HG03378 (cell line): ENCODE measurements at regions not wholly inside any gene's neighbourhood (a gene's known extent, or its start where the extent isn't known, plus 50 kb on each side); places are given as distances from the start of the nearest gene placed in this dataset.

Experiments used
- ATAC-seq: cut with Tn5 transposase; IDR thresholded peaks from one replicate; pipeline ENCODE4 v1.9.1; 2021; ENCODE audit warnings: mild to moderate bottlenecking, moderate library complexity; ENCODE audit not compliant: unreplicated experiment

- no peak for ATAC-seq
Observed at GRCh38 chr10:24008164-24009091, 200.5 kb upstream of the KIAA1217 start.

- ATAC-seq, result no peak
Observed at GRCh38 chr10:24009115-24009514, 199.8 kb upstream of the KIAA1217 start.

- ATAC-seq, result no peak
Observed at GRCh38 chr10:24009736-24010135, 199.2 kb upstream of the KIAA1217 start.

- no peak for ATAC-seq
Observed at GRCh38 chr10:24010436-24010970, 198.4 kb upstream of the KIAA1217 start.

- no peak for ATAC-seq
Observed at GRCh38 chr10:24012249-24012803, 196.6 kb upstream of the KIAA1217 start.

- no peak for ATAC-seq
Observed at GRCh38 chr10:24027107-24027506, 181.8 kb upstream of the KIAA1217 start.

- ATAC-seq, result no peak
Observed at GRCh38 chr10:24034571-24034970, 174.4 kb upstream of the KIAA1217 start.

GRCh38 chr10:24035761-24036160 lies 173.2 kb upstream of the KIAA1217 start:
- ATAC-seq, result no peak

GRCh38 chr10:24039315-24039714 lies 169.6 kb upstream of the KIAA1217 start:
- no peak for ATAC-seq

GRCh38 chr10:24039897-24040296 lies 169.0 kb upstream of the KIAA1217 start:
- ATAC-seq, result no peak

- no peak for ATAC-seq
Observed at GRCh38 chr10:24041034-24041433, 167.9 kb upstream of the KIAA1217 start.

GRCh38 chr10:24041834-24042233 lies 167.1 kb upstream of the KIAA1217 start:
- ATAC-seq, result no peak

- no peak for ATAC-seq
Observed at GRCh38 chr10:24042884-24043283, 166.1 kb upstream of the KIAA1217 start.

GRCh38 chr10:24046060-24046459 lies 162.9 kb upstream of the KIAA1217 start:
- no peak for ATAC-seq

GRCh38 chr10:24047176-24047575 lies 161.8 kb upstream of the KIAA1217 start:
- ATAC-seq, result no peak

- ATAC-seq, result no peak
Observed at GRCh38 chr10:24054421-24054820, 154.5 kb upstream of the KIAA1217 start.

- ATAC-seq, result no peak
Observed at GRCh38 chr10:24080207-24080606, 128.7 kb upstream of the KIAA1217 start.

GRCh38 chr10:24086296-24087086 lies 122.4 kb upstream of the KIAA1217 start:
- no peak for ATAC-seq

GRCh38 chr10:24091256-24091655 lies 117.7 kb upstream of the KIAA1217 start:
- no peak for ATAC-seq

- no peak for ATAC-seq
Observed at GRCh38 chr10:24096281-24096680, 112.7 kb upstream of the KIAA1217 start.

GRCh38 chr10:24097751-24098207 lies 111.2 kb upstream of the KIAA1217 start:
- no peak for ATAC-seq
